A549 (cell line): ENCODE measurements at regions not wholly inside any gene's neighbourhood (a gene's known extent, or its start where the extent isn't known, plus 50 kb on each side); places are given as distances from the start of the nearest gene placed in this dataset.

Experiments used
- ATAC-seq, 2 experiments: fragments of 200-7000 bp in 1 of 2; fragments of >200 bp in 1 of 2; cut with Nextera tagmentation in 1 of 2; cut with Tn5 transposase in 1 of 2; 3 replicates each; pipeline versions ENCODE4 v1.8.0 to v1.9.1; 2018 to 2020; ENCODE audit warnings: mild to moderate bottlenecking in 1 of 2, moderate library complexity in 1 of 2
- CTCF ChIA-PET: fragments of 300-600 bp; sonication (Branson Sonifier 250); formaldehyde crosslinking; extraction: SDS; loops from one replicate; lab custom pipeline; 2021; ENCODE audit warnings: antibody characterized with exemption, inconsistent platforms; lab: Yijun Ruan, JAX
- POLR2A ChIA-PET: fragments of 350-600 bp; formaldehyde crosslinking; extraction: SDS; loops from one replicate; lab custom pipeline; 2021; ENCODE audit warnings: antibody characterized with exemption, inconsistent platforms; lab: Yijun Ruan, JAX
- DNase-seq, 2 experiments: peaks; one replicate each; pipeline versions ENCODE4 v3.0.0 to v3.0.0-alpha.2; 2011 to 2016; ENCODE audit warnings: low read depth in 1 of 2, low spot score in 1 of 2
- FAIRE-seq: peaks from 2 replicates; lab custom pipeline; 2011; peaks lifted over from hg19 to GRCh38; lab: Jason Lieb, UNC
- H3K27ac ChIP-seq, 2 experiments: fragments of >200 bp; sonication (Bioruptor Twin); formaldehyde crosslinking; 3 replicates each; pipeline ENCODE4 v1.5.1; 2016 to 2017
- H3K4me1 ChIP-seq: fragments of >200 bp; sonication (Bioruptor Twin); formaldehyde crosslinking; 3 replicates; pipeline ENCODE4 v1.6.1; 2016
- H3K4me2 ChIP-seq: fragments of >200 bp; sonication (Bioruptor Twin); formaldehyde crosslinking; 3 replicates; pipeline ENCODE4 v1.6.1; 2016
- H3K4me3 ChIP-seq: fragments of >200 bp; sonication (Bioruptor Twin); formaldehyde crosslinking; 3 replicates; pipeline ENCODE4 v1.5.1; 2016
- H3K9me3 ChIP-seq: fragments of >200 bp; sonication (Bioruptor Twin); formaldehyde crosslinking; 3 replicates; pipeline ENCODE4 v1.6.1; 2016
- CEBPB ChIP-seq, 2 experiments: fragments of >200 bp in 1 of 2; sonication (Bioruptor Twin) in 1 of 2; formaldehyde crosslinking in 1 of 2; IDR thresholded peaks; 2 replicates each; pipeline ENCODE4 v1.6.1; 2012 to 2016
- CHD2 ChIP-seq: fragments of 150-350 bp; IDR thresholded peaks from 2 replicates; pipeline ENCODE4 v1.6.1; 2014; ENCODE audit warnings: low read length; ENCODE audit not compliant: partially characterized antibody
- CHD4 ChIP-seq: fragments of 200-600 bp; sonication (generic); IDR thresholded peaks from 2 replicates; pipeline ENCODE4 v1.6.1; 2016; ENCODE audit warnings: antibody characterized with exemption, mild to moderate bottlenecking, borderline replicate concordance
- CTCF ChIP-seq: fragments of >200 bp; sonication (Bioruptor Twin); formaldehyde crosslinking; IDR thresholded peaks from 3 replicates; pipeline ENCODE4 v1.5.1; 2016
- E2F6 ChIP-seq: IDR thresholded peaks from 2 replicates; pipeline ENCODE4 v1.6.1; 2012; ENCODE audit warnings: low read depth, borderline replicate concordance
- EHF ChIP-seq: fragments of 250-450 bp; sonication (Bioruptor Pico); IDR thresholded peaks from 2 replicates; pipeline ENCODE4 v1.5.0; 2020; ENCODE audit warnings: mild to moderate bottlenecking
- EHMT2 ChIP-seq: fragments of 200-600 bp; sonication (generic); IDR thresholded peaks from 2 replicates; pipeline ENCODE4 v1.6.1; 2016; ENCODE audit warnings: antibody characterized with exemption, low read depth, mild to moderate bottlenecking, moderate library complexity
- ELK1 ChIP-seq: fragments of 150-350 bp; IDR thresholded peaks from 2 replicates; pipeline ENCODE4 v1.6.1; 2014; ENCODE audit warnings: low read depth, mild to moderate bottlenecking, low read length
- FOSB ChIP-seq: fragments of 250-450 bp; sonication (Bioruptor Pico); IDR thresholded peaks from 2 replicates; pipeline ENCODE4 v1.5.0; 2020; ENCODE audit warnings: mild to moderate bottlenecking, moderate library complexity
- FOSL2 ChIP-seq, 2 experiments: fragments of 450-650 bp in 1 of 2; fragments of >200 bp in 1 of 2; sonication (Bioruptor Twin) in 1 of 2; formaldehyde crosslinking; IDR thresholded peaks; 2 replicates each; pipeline versions ENCODE4 v1.5.0 to v1.6.1; 2016 to 2020; ENCODE audit warnings: mild to moderate bottlenecking in 1 of 2, moderate library complexity in 1 of 2
- FOXS1 ChIP-seq: fragments of 250-450 bp; sonication (Bioruptor Pico); IDR thresholded peaks from 2 replicates; pipeline ENCODE4 v1.5.0; 2020; ENCODE audit warnings: mild to moderate bottlenecking, moderate library complexity
- HES2 ChIP-seq: fragments of >200 bp; sonication (Bioruptor Twin); formaldehyde crosslinking; IDR thresholded peaks from 2 replicates; pipeline ENCODE4 v1.6.1; 2016
- HOXB13 ChIP-seq: fragments of 250-450 bp; sonication (Bioruptor Pico); IDR thresholded peaks from 2 replicates; pipeline ENCODE4 v1.5.0; 2020; ENCODE audit warnings: low read depth, mild to moderate bottlenecking, moderate library complexity
- HOXB5 ChIP-seq: fragments of 250-450 bp; sonication (Bioruptor Pico); IDR thresholded peaks from 2 replicates; pipeline ENCODE4 v1.5.0; 2020; ENCODE audit warnings: mild to moderate bottlenecking, moderate library complexity
- JUNB ChIP-seq: fragments of >200 bp; sonication (Bioruptor Twin); formaldehyde crosslinking; IDR thresholded peaks from 2 replicates; pipeline ENCODE4 v1.6.1; 2016
- KDM1A ChIP-seq: fragments of 200-600 bp; sonication (generic); IDR thresholded peaks from 2 replicates; pipeline ENCODE4 v1.6.1; 2016; ENCODE audit warnings: low read depth, mild to moderate bottlenecking
- MAFK ChIP-seq: fragments of 450-650 bp; IDR thresholded peaks from 2 replicates; pipeline ENCODE4 v1.6.1; 2014; ENCODE audit not compliant: partially characterized antibody
- MAX ChIP-seq: IDR thresholded peaks from 2 replicates; pipeline ENCODE4 v1.6.1; 2012
- NFE2L2 ChIP-seq: fragments of 150-350 bp; conservative IDR thresholded peaks from 2 replicates; pipeline ENCODE4 v1.6.1; 2014; ENCODE audit warnings: low read length
- PBX3 ChIP-seq: IDR thresholded peaks from 2 replicates; pipeline ENCODE4 v1.6.1; 2012
- POLR2A ChIP-seq: IDR thresholded peaks from 2 replicates; pipeline ENCODE4 v1.6.1; 2012; ENCODE audit warnings: mild to moderate bottlenecking, low read length
- RAD21 ChIP-seq, 2 experiments: fragments of >200 bp in 1 of 2; sonication (Bioruptor Twin) in 1 of 2; formaldehyde crosslinking in 1 of 2; IDR thresholded peaks in 1 of 2; conservative IDR thresholded peaks in 1 of 2; 2 replicates in 1 of 2; 3 replicates in 1 of 2; pipeline ENCODE4 v1.6.1; 2012 to 2018; ENCODE audit warnings: inconsistent platforms in 1 of 2
- RARB ChIP-seq: fragments of 250-450 bp; sonication (Bioruptor Pico); IDR thresholded peaks from 2 replicates; pipeline ENCODE4 v1.8.0; 2021; ENCODE audit warnings: mild to moderate bottlenecking, moderate library complexity
- RFX5 ChIP-seq: fragments of 450-650 bp; IDR thresholded peaks from 2 replicates; pipeline ENCODE4 v1.7.1; 2014; ENCODE audit warnings: antibody characterized with exemption, mild to moderate bottlenecking, moderate library complexity
- SMC3 ChIP-seq: fragments of >200 bp; sonication (Bioruptor Twin); formaldehyde crosslinking; IDR thresholded peaks from 3 replicates; pipeline ENCODE4 v1.6.1; 2018; ENCODE audit warnings: inconsistent platforms
- TFCP2L1 ChIP-seq: fragments of 250-450 bp; sonication (Bioruptor Pico); IDR thresholded peaks from 2 replicates; pipeline ENCODE4 v1.5.0; 2021; ENCODE audit warnings: mild to moderate bottlenecking
- TP53 ChIP-seq: fragments of 250-450 bp; sonication (Bioruptor Pico); IDR thresholded peaks from 2 replicates; pipeline ENCODE4 v1.5.0; 2021; ENCODE audit warnings: mild to moderate bottlenecking, moderate library complexity
- ZC3H11A ChIP-seq: fragments of 450-650 bp; IDR thresholded peaks from 2 replicates; pipeline ENCODE4 v1.6.1; 2014; ENCODE audit warnings: antibody characterized with exemption, mild to moderate bottlenecking
- ZSCAN20 ChIP-seq: fragments of 250-450 bp; sonication (Bioruptor Pico); IDR thresholded peaks from 2 replicates; pipeline ENCODE4 v1.8.0; 2022; ENCODE audit warnings: mild to moderate bottlenecking, moderate library complexity
- WGBS: methylation state at CpG from one replicate; pipeline ENCODE4 v1.1.6; 2017; ENCODE audit errors: missing lambda C conversion rate; 5-methylcytosine and 5-hydroxymethylcytosine counted together

GRCh38 chr7:128151635-128152034, 89.4 kb upstream of the LEP start:
- Histone ChIP-seq H3K9me3 (no peaks in the 10 kb centered on the region), H3K4me3 (no peak overlapping the region), H3K4me2 (no peak overlapping the region), H3K4me1 (no peaks in the 10 kb centered on the region; the same call in 2 of the 3 replicates), H3K27ac (no peak overlapping the region)
- DNase-seq (no peak), ATAC-seq (no peak), FAIRE-seq (no peak)
- TF ChIP-seq HOXB13 (no peak), ZC3H11A (no peak), POLR2A (no peak), HES2 (no peak), HOXB5 (CRISPR knock-in tag) (no peak), ZSCAN20 (CRISPR knock-in tag) (no peak), CHD2 (no peak), ELK1 (no peak), MAX (no peak), SMC3 (no peak), CTCF (no peak), JUNB (no peak), TFCP2L1 (CRISPR knock-in tag) (no peak), RFX5 (no peak), FOXS1 (CRISPR knock-in tag) (no peak), CHD4 (no peak)
- ChIA-PET CTCF (no interaction called here), POLR2A (no interaction called here)
- WGBS, result 75% methylated on average over 9 of the region's 9 CpGs

- no peaks in the 10 kb centered on the region for H3K9me3 ChIP-seq
- H3K4me2 ChIP-seq, result no peak overlapping the region
- ChIA-PET POLR2A (no interaction called here), CTCF (interaction anchor here (0.7 to 4.1 kb wide), 3 partner anchors 10 to 56 kb away, joined by 3 to 18 read pairs (median 8); no protein-coding TSS in a partner anchor)
- DNase-seq (no peak), ATAC-seq (no peak), FAIRE-seq (no peak)
- no peak overlapping the region for H3K4me3 ChIP-seq
- no peaks in the 10 kb centered on the region; the same call in 2 of the 3 replicates for H3K4me1 ChIP-seq
- no peak for TF ChIP-seq TP53 (CRISPR knock-in tag)
- no peak for TF ChIP-seq CEBPB (IDR thresholded peaks at IDR 0.05)
- TF ChIP-seq CHD4, result no peak
- no peak for TF ChIP-seq EHF (CRISPR knock-in tag)
- no peak for TF ChIP-seq FOSL2 (IDR thresholded peaks at IDR 0.05)
- TF ChIP-seq FOSL2 (CRISPR knock-in tag; IDR thresholded peaks at IDR 0.05), result no peak
- no peak for TF ChIP-seq NFE2L2
- TF ChIP-seq PBX3, result no peak
- no peak for TF ChIP-seq KDM1A
- no peak for TF ChIP-seq EHMT2
- TF ChIP-seq E2F6, result no peak
- no peak for TF ChIP-seq FOSB (CRISPR knock-in tag)
- no peak for TF ChIP-seq MAFK
- TF ChIP-seq RARB (CRISPR knock-in tag), result no peak
- TF ChIP-seq RAD21 (conservative IDR thresholded peaks at IDR 0.05 in 1 of 2, IDR thresholded peaks at IDR 0.05 in 1 of 2), result no peak
- no peak for TF ChIP-seq ZC3H11A
- 69% methylated on average over 6 of the region's 6 CpGs for WGBS
- no peak overlapping the region for H3K27ac ChIP-seq
Observed at GRCh38 chr7:128152721-128153120, 88.4 kb upstream of the LEP start.
